Uterus (tissue), 3 donors: ENCODE measurements at regions not wholly inside any gene's neighbourhood (a gene's known extent, or its start where the extent isn't known, plus 50 kb on each side); places are given as distances from the start of the nearest gene placed in this dataset.

ENCODE experiments used
- DNase-seq, 2 donors: peaks; one replicate each; pipeline ENCODE4 v3.0.0-alpha.2; 2019 to 2020
- H3K27ac ChIP-seq, 2 donors: fragments of 200-600 bp; sonication (generic); 1 replicate in 1 of 2; 2 replicates in 1 of 2; pipeline ENCODE4 v1.5.1; 2016 to 2018
- H3K27me3 ChIP-seq, 2 donors: fragments of 200-600 bp; sonication (generic); one replicate each; pipeline ENCODE4 v1.5.1; 2018 to 2019; ENCODE audit warnings: control low read depth in 1 of 2
- H3K36me3 ChIP-seq, 2 donors: fragments of 200-600 bp; sonication (generic); one replicate each; pipeline ENCODE4 v1.5.1; 2019; ENCODE audit warnings: control low read depth in 1 of 2
- H3K4me1 ChIP-seq, 2 donors: fragments of 200-600 bp; sonication (generic); one replicate each; pipeline ENCODE4 v1.5.1; 2018 to 2019; ENCODE audit warnings: control low read depth in 1 of 2
- H3K4me3 ChIP-seq, 2 donors: fragments of 200-600 bp; sonication (generic); 1 replicate in 1 of 2; 2 replicates in 1 of 2; pipeline ENCODE4 v1.5.1; 2018 to 2019; ENCODE audit warnings: mild to moderate bottlenecking in 1 of 2
- H3K9me3 ChIP-seq, 2 donors: fragments of 200-600 bp; sonication (generic); one replicate each; pipeline ENCODE4 v1.5.1; 2019; ENCODE audit warnings: control low read depth in 1 of 2
- CTCF ChIP-seq, 4 experiments: fragments of 200-600 bp in 2 of 4; fragments of 450-650 bp in 2 of 4; sonication (generic) in 2 of 4; IDR thresholded peaks; one replicate each; pipeline ENCODE4 v1.5.1; 2016 to 2019; ENCODE audit warnings: antibody characterized with exemption in 4 of 4, mild to moderate bottlenecking in 2 of 4, moderate library complexity in 1 of 4
- POLR2A ChIP-seq, 2 donors: fragments of 450-650 bp; IDR thresholded peaks; one replicate each; pipeline ENCODE4 v1.6.1; 2016; ENCODE audit warnings: antibody characterized with exemption in 2 of 2, mild to moderate bottlenecking in 1 of 2, moderate library complexity in 1 of 2
- intact Hi-C: fragments of 100-400 bp; cut with DNase I; formaldehyde crosslinking; loops from one replicate; pipeline ENCODE4 v1.15.1; 2023; ENCODE audit warnings: low total_unique reads
- donor health status: DM: yes; HTN: yes; CAD: no.

DNA sequence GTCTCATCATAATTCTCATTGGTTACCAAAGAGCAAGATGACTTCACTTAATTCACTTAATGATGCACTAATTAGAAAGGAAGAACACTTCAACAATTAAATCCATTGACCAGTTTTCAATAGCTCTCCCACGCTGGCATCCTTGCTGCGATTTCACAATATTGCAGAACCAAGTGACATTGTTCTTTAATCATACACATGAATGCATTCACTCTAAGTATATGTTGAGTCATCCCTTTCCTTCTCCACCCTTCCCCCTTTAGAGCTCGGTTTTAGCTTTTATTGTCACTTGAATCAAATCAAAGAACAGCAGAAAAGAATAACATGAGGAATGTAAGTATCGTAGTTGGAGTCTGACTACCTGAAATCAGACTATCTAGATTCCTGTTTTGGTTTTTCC, 233.6 kb upstream of the FMN2 start:
- no peak for TF ChIP-seq POLR2A (IDR thresholded peaks at IDR 0.05)
- TF ChIP-seq CTCF (IDR thresholded peaks at IDR 0.05) = no peak
- Histone ChIP-seq H3K9me3 (no peaks in the 10 kb centered on the region), H3K36me3 (no peaks in the 10 kb centered on the region), H3K4me1 (no peaks in the 10 kb centered on the region), H3K4me3 (no peak overlapping the region), H3K27me3 (no peaks in the 10 kb centered on the region), H3K27ac (no peak overlapping the region)
- DNase-seq = no peak
- intact Hi-C loops = no loop called here

- Histone ChIP-seq H3K27me3 (no peaks in the 10 kb centered on the region), H3K9me3 (no peaks in the 10 kb centered on the region), H3K27ac (no peak overlapping the region), H3K4me1 (no peaks in the 10 kb centered on the region), H3K36me3 (no peaks in the 10 kb centered on the region), H3K4me3 (no peak overlapping the region)
- TF ChIP-seq POLR2A (IDR thresholded peaks at IDR 0.05) (no peak), CTCF (IDR thresholded peaks at IDR 0.05) (no peak)
- no peak for DNase-seq
- intact Hi-C loops = no loop called here
These were observed 233.2 kb upstream of the FMN2 start for GRCh38 chr1:239858529-239858928.

DNA sequence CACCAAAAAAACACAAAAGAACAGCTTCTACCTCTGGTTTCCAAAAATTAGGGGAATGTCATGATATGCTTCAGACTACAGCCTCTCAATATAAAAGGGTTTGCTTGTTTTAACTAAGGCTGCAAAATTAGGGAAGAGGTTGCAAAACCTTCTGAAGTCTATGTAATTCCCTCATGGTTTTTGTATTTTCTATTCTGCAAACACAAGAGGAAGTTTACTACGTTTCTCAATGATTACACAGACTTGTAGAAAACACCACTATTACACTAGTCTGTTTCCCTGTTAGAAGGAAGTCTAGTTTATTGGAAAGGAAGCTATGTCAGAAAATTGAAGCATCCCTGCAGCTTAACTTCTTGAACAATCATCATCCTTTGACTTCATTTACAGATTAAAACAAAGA, 229.7 kb upstream of the FMN2 start:
- H3K9me3 ChIP-seq = no peaks in the 10 kb centered on the region
- no peaks in the 10 kb centered on the region for H3K27me3 ChIP-seq
- H3K4me1 ChIP-seq = no peaks in the 10 kb centered on the region
- H3K36me3 ChIP-seq = no peaks in the 10 kb centered on the region
- intact Hi-C loops = no loop called here
- DNase-seq = no peak
- TF ChIP-seq POLR2A (IDR thresholded peaks at IDR 0.05) = no peak
- TF ChIP-seq CTCF (IDR thresholded peaks at IDR 0.05) = no peak
- H3K27ac ChIP-seq = no peak overlapping the region
- H3K4me3 ChIP-seq = no peak overlapping the region

GRCh38 chr1:239868058-239868832, 223.4 kb upstream of the FMN2 start:
- no peak overlapping the region for H3K27ac ChIP-seq
- H3K36me3 ChIP-seq = no peaks in the 10 kb centered on the region
- intact Hi-C loops = no loop called here
- no peaks in the 10 kb centered on the region for H3K9me3 ChIP-seq
- no peak overlapping the region for H3K4me3 ChIP-seq
- TF ChIP-seq CTCF (IDR thresholded peaks at IDR 0.05) (no peak), POLR2A (IDR thresholded peaks at IDR 0.05) (no peak)
- DNase-seq = no peak
- no peaks in the 10 kb centered on the region for H3K27me3 ChIP-seq
- no peaks in the 10 kb centered on the region for H3K4me1 ChIP-seq

GRCh38 chr1:239870194-239870593, 221.5 kb upstream of the FMN2 start:
- Histone ChIP-seq H3K4me1 (no peaks in the 10 kb centered on the region), H3K27me3 (no peaks in the 10 kb centered on the region), H3K27ac (no peak overlapping the region), H3K4me3 (no peak overlapping the region), H3K36me3 (no peaks in the 10 kb centered on the region), H3K9me3 (no peaks in the 10 kb centered on the region)
- no peak for DNase-seq
- TF ChIP-seq CTCF (IDR thresholded peaks at IDR 0.05) (no peak), POLR2A (IDR thresholded peaks at IDR 0.05) (no peak)
- intact Hi-C loops = no loop called here
